ENCODE measurements at regions not wholly inside any gene's neighbourhood (a gene's known extent, or its start where the extent isn't known, plus 50 kb on each side); places are given as distances from the start of the nearest gene placed in this dataset.
A peak's percentile ranks its signal among the peaks of the same experiment; 100 is the strongest.

GRCh38 chr12:68406911-68407310 lies 74.7 kb upstream of the MDM1 start:
- CTCF ChIA-PET, result interaction anchor here (1.2 to 1.3 kb wide), 2 partner anchors 9 to 37 kb away, joined by 3 read pairs; no protein-coding TSS in a partner anchor
- POLR2A ChIA-PET, result no interaction called here
- no peak for DNase-seq (ENCODE audit: extremely low spot score)
- no peak for TF ChIP-seq CTCF (IDR thresholded peaks at IDR 0.05; ENCODE audit: control extremely low read depth, extremely low read depth, low read depth, missing control alignments)

- ChIA-PET CTCF (interaction anchor here (0.6 kb wide), 1 partner anchor 13 kb away, joined by 3 read pairs; no protein-coding TSS in a partner anchor), POLR2A (no interaction called here)
- TF ChIP-seq CTCF (IDR thresholded peaks at IDR 0.05; ENCODE audit: control extremely low read depth, extremely low read depth, low read depth, missing control alignments), result no peak
- no peak for DNase-seq (ENCODE audit: extremely low spot score)
These were observed 78.0 kb upstream of the MDM1 start for GRCh38 chr12:68410018-68410660.

DNA sequence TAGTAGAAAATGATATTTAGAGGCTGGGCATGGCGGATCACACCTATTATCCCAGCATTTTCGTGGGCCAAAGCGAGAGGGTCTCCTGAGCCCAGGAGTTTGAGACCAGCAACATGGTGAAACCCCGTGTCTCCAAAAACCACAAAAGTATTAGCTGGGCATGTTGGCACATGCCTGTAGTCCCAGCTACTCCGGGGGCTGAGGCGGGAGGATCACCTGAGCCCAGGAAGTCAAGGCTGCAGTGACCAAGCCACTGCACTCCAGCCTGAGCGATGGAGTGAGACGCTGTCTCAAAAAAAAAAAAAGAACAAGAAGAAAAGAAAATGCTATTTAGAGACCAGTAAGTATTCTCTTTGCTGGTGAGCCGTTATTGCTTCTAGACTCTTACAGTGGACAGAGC lies 79.2 kb upstream of the MDM1 start:
- TF ChIP-seq CTCF (IDR thresholded peaks at IDR 0.05; ENCODE audit: control extremely low read depth, extremely low read depth, low read depth, missing control alignments), result no peak
- ChIA-PET POLR2A (no interaction called here), CTCF (interaction anchor here (1.5 kb wide), 1 partner anchor 31 kb away, joined by 3 read pairs; no protein-coding TSS in a partner anchor)
- DNase-seq (ENCODE audit: extremely low spot score), result no peak

- ChIA-PET CTCF (interaction anchor here (1.3 to 2.1 kb wide), 4 partner anchors 12 to 192 kb away, joined by 3 to 6 read pairs (median 4); no protein-coding TSS in a partner anchor), POLR2A (no interaction called here)
- TF ChIP-seq CTCF (IDR thresholded peaks at IDR 0.05; ENCODE audit: control extremely low read depth, extremely low read depth, low read depth, missing control alignments), result no peak
- DNase-seq (ENCODE audit: extremely low spot score), result peak; percentile 34
These were observed 82.8 kb upstream of the MDM1 start for GRCh38 chr12:68414988-68415387.

DNA sequence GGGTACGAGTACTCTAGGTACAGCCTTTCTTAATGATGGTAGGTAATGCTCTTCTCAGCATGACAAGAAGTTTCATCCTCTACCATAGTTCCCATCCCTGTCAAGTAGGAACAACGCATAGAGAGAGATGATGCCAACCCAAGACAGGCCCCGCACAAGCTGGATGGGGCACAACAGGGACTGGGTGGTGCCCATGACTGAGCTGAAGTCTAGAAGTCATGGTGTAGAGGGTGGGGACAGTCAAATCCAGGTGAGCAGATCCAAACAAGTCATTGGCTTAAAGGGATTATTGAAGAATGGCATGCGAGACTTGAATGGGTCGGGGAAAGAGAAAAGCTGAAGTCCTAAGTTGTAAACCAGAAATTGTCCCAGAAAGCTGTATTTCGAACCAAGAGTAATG lies 84.2 kb upstream of the MDM1 start:
- CTCF ChIA-PET, result interaction anchor here (1.0 to 2.1 kb wide), 4 partner anchors 10 to 193 kb away, joined by 3 to 4 read pairs (median 3); no protein-coding TSS in a partner anchor
- DNase-seq (ENCODE audit: extremely low spot score), result no peak
- no peak for TF ChIP-seq CTCF (IDR thresholded peaks at IDR 0.05; ENCODE audit: control extremely low read depth, extremely low read depth, low read depth, missing control alignments)
- POLR2A ChIA-PET, result no interaction called here

- POLR2A ChIA-PET, result no interaction called here
These were observed 84.7 kb upstream of the MDM1 start for GRCh38 chr12:68416826-68417225.

More at GRCh38 chr12:68416826-68417225, 84.7 kb upstream of the MDM1 start:
- CTCF ChIA-PET, result interaction anchor here (1.2 to 2.1 kb wide), 2 partner anchors 10 to 25 kb away, joined by 3 to 4 read pairs; no protein-coding TSS in a partner anchor
- no peak for DNase-seq (ENCODE audit: extremely low spot score)
- no peak for TF ChIP-seq CTCF (IDR thresholded peaks at IDR 0.05; ENCODE audit: control extremely low read depth, extremely low read depth, low read depth, missing control alignments)
